Stimulated activated CD4-positive, alpha-beta T cell treated with anti-CD3 and anti-CD28 coated beads, TNF-alpha, amount 100 ng/mL, for 1 hour (primary cell): ENCODE measurements at regions not wholly inside any gene's neighbourhood (a gene's known extent, or its start where the extent isn't known, plus 50 kb on each side); places are given as distances from the start of the nearest gene placed in this dataset.
"Not testable (repeated sequence)": the region's sequence is repeated elsewhere in the genome, so short reads cannot be mapped to it uniquely, and the experiment has no call there.

Source experiments
- DNase-seq, 3 donors: peaks; one replicate each; pipeline ENCODE4 v3.0.0-alpha.2; 2020; ENCODE audit warnings: low read depth in 3 of 3, low spot score in 1 of 3

DNA sequence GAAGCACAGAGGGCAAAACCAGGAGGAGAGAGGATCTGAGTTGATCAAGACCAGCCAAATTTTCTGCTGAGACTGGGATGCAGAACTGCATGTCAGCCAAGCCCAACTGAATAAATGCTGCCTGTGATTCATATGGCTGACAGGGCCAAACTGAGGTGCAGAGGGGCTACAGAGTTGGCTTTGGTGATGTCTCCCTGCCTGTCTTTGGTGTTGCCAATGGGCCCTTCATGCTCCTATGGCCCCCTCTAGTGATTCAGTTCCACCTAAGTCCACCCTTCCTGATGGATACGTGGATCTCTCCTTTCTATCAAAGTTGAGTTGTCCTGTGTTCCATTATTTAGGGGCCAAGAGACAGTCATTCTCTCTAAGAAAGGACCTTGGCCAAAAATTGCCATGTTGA lies 163.6 kb upstream of the TLE4 start:
- no peak for DNase-seq

DNA sequence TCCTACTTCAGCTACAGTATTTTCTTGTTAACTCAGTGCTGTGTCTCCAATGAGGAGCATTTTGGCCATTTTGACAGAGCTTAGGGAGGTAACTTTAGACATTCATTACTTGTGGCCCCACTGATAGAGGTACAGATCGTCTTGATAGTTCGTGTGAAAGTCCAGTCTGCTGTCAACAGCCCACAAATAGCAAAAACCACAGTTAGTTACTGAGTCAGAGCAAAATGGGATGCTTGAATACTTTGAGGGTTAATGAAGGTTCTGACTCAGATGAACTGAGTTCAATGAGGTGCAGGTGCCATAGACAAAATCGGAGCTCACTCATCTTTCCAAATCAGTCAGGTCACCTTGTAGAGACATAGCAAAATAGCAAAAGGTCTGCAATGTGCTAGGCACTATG lies 163.1 kb upstream of the TLE4 start:
- no peak for DNase-seq

DNA sequence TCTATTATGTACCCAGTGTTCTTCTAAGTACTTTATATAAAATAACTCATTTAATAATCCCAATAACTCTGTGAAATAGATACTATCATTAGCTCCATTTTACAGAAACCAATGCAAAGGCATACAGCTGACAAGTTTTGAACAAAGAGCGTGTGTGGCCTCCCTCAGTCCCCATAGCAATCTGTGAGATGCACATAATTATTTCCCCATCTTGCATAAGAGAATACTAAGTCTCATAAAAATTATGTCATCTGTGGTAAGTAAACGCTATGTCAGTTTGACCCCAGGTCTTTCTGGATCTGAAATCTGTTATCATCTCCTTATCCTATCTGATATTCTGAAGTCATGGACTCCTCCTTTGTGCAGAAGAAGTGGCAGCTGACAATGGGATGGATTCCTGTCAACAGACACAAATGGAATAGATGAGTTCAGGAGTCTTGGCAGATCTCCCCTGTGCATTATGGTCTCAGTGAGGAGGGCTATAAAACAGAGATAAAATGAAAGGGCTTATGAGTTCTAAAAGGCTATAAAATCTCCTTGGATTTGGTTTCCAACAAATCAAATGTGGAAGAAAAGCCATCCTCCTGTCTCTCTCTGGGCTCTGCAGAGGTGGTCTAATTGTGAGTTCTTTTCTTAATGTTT lies 162.5 kb upstream of the TLE4 start:
- no peak for DNase-seq

DNA sequence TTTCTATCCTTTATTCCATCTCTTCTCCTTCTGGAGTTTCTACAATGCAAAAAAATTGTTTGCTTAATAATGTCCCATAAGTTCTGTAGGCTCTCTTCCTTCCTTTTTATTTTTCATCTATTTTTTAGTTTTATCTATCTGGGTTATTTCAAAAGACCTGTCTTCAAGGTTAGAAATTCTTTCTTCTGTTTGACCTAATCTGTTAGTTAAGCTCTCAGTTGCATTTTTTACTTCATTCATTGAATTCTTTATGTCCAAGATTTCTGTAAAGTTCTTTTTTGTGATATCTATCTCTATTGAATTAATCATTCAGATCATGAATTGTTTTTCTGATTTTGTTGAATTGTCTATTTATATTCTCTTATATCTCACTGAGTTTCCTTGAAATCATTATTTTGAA lies 145.9 kb upstream of the TLE4 start:
- DNase-seq, result no peak

DNA sequence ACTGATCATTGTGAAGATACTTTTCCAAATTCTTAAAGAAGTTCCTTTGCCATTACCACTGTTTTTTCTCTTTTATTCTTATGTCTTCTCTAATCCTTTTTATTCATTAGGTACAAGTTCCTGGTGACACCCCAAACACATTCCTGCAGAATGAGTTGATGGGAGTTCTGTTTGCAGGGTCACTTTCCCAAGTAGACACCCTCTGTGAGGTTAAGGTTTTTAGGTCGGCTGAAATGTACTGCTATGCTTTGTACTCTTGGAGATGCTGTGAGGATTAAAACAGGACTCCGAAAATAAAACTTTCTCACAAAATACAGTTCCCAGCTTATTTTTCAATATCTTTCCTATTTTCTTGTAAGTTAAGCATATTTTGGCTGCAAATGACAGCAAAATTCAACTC lies 143.3 kb upstream of the TLE4 start:
- no peak for DNase-seq

DNA sequence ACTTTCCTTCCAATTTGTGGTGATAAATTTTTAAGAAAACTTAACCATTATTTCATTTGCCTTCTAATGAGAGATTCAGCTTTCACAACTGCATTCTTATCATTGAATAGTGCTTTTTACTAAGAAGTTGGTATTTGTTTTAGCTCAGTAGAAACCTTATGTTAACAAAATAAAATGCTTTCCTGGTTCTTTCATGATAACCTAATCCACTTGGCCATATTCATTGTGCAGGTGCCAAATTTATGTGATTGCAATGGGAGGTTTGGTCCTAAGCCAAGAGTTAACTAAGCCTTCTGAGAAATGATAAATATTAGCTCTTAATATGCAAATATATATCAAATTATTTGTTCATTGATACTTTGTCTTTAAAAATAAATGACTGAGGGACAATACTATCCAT lies 141.1 kb upstream of the TLE4 start:
- no peak for DNase-seq

DNA sequence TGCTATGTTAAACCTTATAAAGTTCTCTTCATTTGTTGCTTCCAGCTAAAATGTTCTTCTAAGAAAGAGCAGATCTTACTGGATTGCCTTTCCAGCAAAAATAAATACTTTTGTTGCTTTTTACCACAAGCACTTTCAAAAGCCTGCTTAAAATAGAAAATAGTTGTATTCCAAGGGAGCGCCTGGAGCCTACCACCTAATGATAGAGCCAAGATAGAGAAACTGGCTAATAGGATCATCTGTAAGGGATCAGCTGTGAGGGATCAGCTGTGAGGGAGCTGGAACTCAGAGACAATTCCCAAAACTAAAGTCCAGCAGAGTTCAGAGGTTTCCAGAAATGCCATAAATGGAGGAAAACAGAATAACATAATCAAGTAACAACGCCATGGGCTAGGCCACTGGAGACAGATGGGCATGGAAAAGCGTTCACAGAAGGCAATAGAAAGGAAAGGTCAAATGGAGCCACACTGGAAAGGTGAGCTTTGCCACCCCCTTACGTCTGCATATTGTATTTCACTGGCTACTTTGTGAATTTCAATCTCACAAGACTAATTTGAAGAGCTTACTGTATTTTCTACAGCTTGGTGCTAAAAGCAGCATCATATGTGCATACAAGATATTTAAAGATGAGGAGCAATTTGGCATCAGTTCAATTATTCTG lies 140.6 kb upstream of the TLE4 start:
- no peak for DNase-seq

DNA sequence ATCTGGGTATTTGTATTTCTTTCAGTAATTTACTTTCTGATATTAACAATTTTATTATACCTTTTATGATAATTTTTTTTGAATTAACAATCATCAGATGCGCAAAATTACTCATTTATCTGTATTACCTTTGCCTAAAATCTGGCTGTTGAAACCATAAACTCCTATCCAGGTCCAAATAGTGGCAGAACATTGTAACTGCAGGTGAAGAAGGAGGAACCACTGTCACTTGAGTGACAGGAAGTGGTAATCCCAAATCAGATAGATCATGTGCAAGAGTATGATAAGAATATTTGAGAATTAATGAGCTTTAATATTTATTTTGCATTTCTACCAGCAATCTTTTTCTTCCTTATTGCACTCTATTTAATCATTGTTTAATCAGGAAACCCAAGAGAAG lies 139.3 kb upstream of the TLE4 start:
- no peak for DNase-seq

DNA sequence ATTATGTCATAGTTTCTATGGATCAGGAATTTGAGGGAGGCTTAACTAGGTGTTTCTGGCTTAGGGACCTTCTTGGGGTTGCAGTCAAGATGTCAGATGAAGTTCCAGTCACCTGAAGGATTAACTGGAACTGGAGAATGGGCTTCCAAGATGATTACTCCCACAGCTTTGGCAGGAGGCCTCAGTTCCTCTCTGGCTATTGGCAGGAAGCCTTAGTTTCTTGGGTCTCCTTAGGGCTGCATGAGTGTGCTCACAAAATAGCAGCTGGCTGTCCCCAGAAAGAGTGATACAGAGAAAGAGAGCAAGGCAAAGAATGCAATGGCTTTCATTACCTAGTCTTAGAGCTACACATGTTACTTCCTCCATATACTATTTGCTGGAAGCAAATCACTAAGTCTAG lies 138.1 kb upstream of the TLE4 start:
- DNase-seq, result no peak

DNA sequence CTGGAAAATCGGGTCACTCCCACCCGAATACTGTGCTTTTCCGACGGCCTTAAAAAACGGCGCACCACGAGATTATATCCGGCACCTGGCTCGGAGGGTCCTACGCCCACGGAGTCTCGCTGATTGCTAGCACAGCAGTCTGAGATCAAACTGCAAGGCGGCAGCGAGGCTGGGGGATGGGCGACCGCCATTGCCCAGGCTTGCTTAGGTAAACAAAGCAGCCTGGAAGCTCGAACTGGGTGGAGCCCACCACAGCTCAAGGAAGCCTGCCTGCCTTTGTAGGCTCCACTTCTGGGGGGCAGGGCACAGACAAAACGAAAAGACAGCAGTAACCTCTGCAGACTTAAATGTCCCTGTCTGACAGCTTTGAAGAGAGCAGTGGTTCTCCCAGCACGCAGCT lies 132.5 kb upstream of the TLE4 start:
- DNase-seq, result not testable (repeated sequence)

DNA sequence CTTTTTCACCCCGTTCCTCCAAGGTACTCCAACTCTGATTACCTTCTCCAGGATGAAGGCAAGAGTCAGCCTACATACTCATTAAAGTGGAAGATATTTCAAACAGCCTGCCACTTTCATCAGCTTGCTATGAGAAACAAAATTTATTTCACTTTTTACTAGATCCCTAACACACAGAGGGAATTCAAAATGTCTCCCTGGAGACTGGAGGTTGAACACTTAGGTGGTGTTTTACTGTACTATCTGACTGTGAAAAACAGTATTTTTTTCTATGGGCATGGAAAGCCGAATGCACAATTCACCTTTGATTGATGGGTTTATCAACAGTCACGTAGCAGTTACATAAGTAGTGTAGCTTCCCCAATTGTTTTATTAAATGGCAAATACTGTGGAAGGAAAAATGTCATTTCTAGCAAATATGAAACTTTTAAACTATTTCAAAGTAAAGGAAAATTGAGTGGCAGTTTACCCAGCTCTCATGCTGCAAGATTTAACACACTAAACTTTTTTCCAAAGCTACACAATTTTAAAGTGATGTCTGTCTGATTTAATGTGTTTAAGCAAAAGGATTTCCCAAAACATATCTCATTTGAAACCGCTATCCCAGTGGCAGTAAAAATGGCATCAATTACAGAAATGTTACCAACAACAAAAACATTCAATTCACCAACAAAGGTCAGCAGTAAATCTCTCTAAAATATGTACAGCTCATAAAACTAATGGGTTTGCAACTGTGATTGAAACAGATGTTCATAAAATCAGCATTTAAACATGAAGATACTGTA lies 125.0 kb upstream of the TLE4 start:
- DNase-seq, result no peak

DNA sequence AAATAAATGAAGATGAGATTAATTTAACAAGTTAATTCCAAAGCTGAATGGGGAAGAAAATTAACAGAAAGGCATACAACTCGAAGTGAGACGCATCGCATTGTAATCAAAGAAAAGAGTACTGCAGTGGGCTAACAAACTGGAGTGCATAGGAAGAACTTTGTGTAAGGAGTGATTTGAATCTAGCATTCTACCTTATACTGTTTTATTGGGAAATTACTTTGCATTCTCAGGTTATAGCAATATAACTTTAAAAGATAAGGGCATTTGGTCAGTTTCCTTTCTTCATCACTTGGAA lies 124.5 kb upstream of the TLE4 start:
- DNase-seq, result no peak

DNA sequence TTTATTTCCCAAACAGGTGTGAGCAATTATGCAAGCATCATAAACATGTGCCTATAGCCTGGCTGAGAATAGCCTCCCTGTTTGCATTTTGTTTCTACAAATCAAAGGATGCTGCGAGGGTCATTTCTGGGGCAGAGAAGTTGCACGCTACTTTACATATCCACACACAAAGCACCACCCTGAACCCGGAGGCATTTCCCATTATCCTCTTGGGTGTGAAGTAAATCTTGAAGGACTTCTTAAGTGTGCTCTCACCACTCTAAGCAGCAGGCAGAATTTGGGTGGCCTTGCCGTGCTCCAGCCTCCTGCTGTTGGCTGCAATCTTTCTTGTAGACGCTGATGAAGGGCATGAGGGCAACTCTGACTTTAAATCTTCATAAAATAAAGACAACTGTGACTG lies 124.0 kb upstream of the TLE4 start:
- DNase-seq, result no peak

DNA sequence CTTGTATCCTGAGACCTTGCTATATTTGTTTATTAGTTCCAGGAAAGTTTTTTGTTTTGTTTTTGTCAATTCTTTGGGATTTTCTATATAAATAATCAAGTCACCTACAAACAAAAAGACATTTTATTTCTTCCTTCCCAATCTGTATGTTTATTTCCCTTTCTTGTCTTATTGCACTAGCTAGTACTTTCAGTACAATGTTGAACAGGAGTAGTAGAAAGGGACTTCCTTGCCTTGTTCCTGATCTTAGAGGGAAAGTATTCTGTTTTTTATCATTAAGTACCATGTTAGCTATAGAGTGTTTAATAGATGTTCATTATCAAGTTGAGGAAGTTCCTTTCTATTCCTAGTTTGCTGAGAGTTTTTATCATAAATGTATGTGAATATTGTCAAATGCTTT lies 119.5 kb upstream of the TLE4 start:
- no peak for DNase-seq

DNA sequence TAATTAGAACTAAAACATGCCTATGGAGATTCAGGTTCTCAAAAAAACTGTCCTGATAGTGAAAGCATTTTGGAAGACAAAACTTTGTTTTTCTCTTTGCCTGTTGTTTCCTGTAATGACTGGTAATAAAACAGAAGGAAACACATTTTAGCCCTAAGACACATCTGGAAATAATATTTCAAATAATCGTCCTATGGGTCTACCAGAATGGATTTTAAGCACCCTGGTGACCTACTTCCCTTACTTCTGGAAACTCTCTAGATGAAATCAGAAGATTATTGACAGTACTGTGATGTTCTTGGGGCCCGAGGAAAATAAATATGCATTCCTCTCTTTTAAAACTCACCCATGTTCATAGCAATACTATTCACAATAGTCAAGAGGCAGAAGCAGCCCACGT lies 110.1 kb upstream of the TLE4 start:
- no peak for DNase-seq

DNA sequence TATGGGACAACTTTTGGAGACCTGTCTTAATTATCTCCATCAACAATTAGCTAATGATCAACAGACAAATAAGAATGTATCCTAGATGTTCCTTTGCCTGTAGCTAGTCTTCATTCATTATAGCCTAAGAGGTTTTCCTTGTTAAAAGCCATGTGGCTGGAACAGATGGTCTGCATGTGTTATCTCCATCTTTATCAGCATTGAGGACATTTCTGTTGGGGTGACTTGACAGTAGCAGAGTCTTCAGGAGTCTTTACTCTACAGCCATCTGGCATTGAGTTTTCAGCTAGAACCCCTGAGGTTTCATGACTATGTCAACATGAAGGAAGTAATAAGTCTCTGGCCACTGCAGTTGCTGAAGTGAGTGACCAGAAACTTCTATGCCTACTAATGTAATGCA lies 106.6 kb upstream of the TLE4 start:
- no peak for DNase-seq

DNA sequence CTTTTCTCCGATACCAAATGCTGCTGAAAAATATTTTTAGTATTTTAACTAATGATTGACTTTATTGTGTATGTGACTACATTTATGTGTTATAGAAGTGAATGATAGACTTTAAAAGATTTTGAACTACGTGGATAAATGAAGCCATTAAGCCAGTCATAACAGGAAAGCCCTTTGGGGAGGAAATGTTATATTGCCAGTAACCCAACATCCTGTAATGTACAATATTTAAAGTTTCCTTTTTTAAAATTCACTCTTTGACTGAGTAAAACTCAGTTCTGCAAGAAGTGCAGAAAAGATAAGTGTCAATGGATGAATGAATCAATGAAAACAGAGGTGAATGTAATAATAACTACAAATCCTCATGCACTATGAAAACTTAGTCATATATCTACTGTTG lies 102.6 kb upstream of the TLE4 start:
- DNase-seq, result no peak

DNA sequence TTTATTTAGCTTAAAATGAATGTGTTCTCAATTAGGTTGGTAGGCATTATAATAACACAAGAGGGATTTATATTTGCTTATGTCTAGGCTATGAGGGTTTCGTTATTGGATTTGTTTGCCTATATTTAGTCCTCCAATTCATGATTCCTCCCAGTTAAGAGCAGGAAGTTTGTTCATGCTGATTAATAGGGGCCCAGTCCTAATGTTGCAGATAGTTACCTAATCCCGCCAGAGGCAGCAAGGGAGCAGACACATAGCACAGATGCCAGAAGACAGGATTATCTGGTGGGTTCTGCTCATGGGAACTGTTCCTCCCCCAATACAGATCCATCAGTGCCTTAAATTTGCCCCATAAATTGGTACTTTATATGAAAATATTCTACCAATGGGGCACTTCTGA lies 100.8 kb upstream of the TLE4 start:
- no peak for DNase-seq

DNA sequence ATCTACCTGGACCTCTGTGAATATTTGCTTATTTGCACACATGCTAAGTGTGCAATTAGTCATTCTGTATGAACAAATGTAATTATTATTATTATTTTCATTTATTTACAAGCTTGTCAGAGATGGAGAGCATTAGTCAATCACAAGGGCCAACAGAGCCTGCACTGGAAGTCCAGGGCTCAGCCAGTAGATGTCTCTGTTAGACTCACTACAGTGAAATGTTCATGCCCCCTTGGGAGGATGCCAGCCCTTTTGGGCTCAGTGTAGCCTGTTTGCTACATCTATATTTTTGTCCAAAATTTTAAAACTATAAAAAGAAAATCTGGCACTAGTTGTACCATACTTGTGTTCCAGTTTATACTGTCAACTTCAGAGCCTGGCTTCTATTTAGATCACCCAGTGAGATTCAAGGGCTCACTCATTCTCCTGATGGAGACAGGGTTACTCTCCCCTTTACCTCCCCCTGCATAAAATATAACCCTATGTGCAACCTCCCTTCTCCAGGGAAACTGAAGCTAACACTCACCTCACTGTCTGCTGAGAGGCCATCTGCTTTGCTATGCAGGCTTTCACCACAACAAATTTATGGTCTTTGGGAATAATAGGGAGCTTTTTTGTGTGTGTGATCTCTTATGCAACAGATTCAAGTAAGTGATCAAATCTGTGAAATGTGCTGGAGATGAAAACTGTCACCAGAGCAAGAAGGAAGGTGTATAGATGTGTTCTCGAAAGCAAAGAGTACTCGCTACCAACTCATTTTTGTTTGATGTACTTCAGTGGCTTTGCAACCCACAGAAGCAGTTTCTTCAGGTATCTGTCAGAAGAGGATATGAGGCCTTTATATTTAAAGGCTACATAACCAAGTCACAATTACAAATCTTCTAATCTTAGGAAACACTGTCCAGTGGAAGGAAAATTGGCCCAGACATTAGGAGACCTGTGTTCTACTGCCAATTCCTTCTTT lies 99.9 kb upstream of the TLE4 start:
- no peak for DNase-seq

DNA sequence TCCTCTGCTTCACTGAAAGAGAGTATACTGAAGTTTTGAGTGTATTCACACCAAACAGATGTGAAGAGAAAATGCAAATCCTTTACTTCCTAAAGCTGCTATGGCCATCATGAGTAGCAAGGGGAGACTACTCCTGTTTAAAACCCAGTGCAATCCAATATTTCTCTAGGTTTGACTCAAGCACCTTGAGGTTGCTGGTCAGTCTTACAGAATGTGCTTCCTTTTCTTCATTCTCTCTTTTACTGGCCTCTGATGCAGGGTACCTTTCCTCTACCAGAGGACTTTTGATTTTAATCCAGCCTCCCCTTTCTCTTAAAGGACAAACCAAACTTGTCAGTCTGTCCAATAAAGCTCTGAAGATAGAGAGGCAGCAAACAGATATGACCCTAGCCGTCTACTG lies 98.1 kb upstream of the TLE4 start:
- DNase-seq, result no peak

DNA sequence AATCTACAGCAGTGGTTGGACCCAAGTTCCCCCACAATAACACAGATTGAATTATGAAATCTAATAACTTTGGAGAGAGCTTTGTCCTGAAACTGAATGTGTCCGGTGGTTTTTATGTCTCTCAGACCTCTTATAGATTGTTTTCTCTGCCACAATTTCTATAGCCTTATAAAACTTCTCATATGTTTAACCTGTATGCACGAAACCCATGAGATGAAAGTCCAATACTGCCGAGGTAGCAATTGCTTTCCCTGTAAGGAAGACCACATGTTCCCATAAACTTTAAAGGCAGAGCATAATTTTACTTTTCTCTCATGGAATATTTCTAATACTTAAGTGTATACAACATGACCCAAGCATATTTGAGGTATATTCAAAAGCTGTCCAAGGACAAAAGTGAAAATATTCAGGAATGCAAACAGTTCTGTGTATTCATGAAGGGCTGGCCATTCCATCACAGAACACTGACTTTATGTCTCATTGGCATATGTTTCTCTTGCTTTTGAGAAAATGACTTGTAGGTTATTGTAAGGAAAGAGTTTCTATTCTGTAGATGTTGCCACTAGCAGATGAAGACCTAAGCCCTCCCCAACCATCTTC lies 94.4 kb upstream of the TLE4 start:
- DNase-seq, result no peak
